Esophagus muscularis mucosa (tissue), 3 donors: ENCODE measurements at regions not wholly inside any gene's neighbourhood (a gene's known extent, or its start where the extent isn't known, plus 50 kb on each side); places are given as distances from the start of the nearest gene placed in this dataset.

Experiments
- POLR2AphosphoS5 ChIP-seq, 2 donors: sonication (generic); formaldehyde crosslinking; IDR thresholded peaks; one replicate each; pipeline ENCODE4 v1.6.1; 2017; ENCODE audit warnings: antibody characterized with exemption in 2 of 2
- TF ChIP-seq, protein P1 (sequence below), 3 experiments: fragments of 200-600 bp in 2 of 3; fragments of 450-650 bp in 1 of 3; sonication (generic) in 2 of 3; IDR thresholded peaks; one replicate each; pipeline ENCODE4 v1.5.1; 2017 to 2019; ENCODE audit warnings: antibody characterized with exemption in 3 of 3, mild to moderate bottlenecking in 2 of 3, moderate library complexity in 1 of 3

DNA sequence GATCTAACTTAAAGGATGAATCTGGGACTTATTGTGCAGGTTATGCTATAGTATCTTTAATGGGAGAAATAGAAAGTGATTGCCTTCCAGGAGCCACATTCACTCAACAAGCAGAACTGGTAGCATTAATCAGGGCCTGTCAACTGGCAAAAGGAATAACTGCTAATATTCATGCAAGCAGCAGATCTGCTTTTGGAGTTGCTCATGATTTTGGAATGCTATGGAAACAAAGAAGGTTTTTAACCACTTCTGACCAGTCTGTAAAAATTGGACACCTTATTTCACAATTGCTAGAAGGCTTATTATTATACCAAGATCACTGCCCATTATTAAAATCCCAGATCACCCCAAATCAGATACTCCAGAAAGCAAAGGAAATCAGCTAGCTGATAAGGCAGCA, 200.4 kb downstream of the MREG start:
- TF ChIP-seq, protein P1, sequence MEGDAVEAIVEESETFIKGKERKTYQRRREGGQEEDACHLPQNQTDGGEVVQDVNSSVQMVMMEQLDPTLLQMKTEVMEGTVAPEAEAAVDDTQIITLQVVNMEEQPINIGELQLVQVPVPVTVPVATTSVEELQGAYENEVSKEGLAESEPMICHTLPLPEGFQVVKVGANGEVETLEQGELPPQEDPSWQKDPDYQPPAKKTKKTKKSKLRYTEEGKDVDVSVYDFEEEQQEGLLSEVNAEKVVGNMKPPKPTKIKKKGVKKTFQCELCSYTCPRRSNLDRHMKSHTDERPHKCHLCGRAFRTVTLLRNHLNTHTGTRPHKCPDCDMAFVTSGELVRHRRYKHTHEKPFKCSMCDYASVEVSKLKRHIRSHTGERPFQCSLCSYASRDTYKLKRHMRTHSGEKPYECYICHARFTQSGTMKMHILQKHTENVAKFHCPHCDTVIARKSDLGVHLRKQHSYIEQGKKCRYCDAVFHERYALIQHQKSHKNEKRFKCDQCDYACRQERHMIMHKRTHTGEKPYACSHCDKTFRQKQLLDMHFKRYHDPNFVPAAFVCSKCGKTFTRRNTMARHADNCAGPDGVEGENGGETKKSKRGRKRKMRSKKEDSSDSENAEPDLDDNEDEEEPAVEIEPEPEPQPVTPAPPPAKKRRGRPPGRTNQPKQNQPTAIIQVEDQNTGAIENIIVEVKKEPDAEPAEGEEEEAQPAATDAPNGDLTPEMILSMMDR (IDR thresholded peaks at IDR 0.05): no peak
- TF ChIP-seq POLR2AphosphoS5 (IDR thresholded peaks at IDR 0.05): no peak
